Duodenal mucosa (tissue), 2 donors: ENCODE measurements at regions not wholly inside any gene's neighbourhood (a gene's known extent, or its start where the extent isn't known, plus 50 kb on each side); places are given as distances from the start of the nearest gene placed in this dataset.

Experiments
- H3K27ac ChIP-seq: one replicate; pipeline ENCODE4 v1.7.0; 2013; ENCODE audit warnings: low read depth, low read length
- H3K27me3 ChIP-seq, 2 donors: one replicate each; pipeline ENCODE4 v1.7.0; 2013; ENCODE audit warnings: low read length in 2 of 2, control low read depth in 1 of 2; ENCODE audit not compliant: insufficient read depth in 2 of 2, control insufficient read depth in 1 of 2
- H3K36me3 ChIP-seq, 2 donors: one replicate each; pipeline ENCODE4 v1.7.0; 2013; ENCODE audit warnings: low read length in 2 of 2, control low read depth in 1 of 2; ENCODE audit not compliant: insufficient read depth in 2 of 2, control insufficient read depth in 1 of 2
- H3K4me1 ChIP-seq, 2 donors: one replicate each; pipeline ENCODE4 v1.7.0; 2013; ENCODE audit warnings: low read length in 2 of 2, control low read depth in 1 of 2; ENCODE audit not compliant: insufficient read depth in 2 of 2, control insufficient read depth in 1 of 2
- H3K4me3 ChIP-seq, 2 donors: one replicate each; pipeline ENCODE4 v1.7.0; 2013; ENCODE audit warnings: low read length in 2 of 2, low read depth in 1 of 2
- H3K9ac ChIP-seq, 2 donors: one replicate each; pipeline ENCODE4 v1.7.0; 2013; ENCODE audit warnings: low read length in 2 of 2, low read depth in 1 of 2
- H3K9me3 ChIP-seq, 2 donors: one replicate each; pipeline ENCODE4 v1.7.0; 2013; ENCODE audit warnings: low read length in 2 of 2, control low read depth in 1 of 2; ENCODE audit not compliant: control insufficient read depth in 1 of 2

DNA sequence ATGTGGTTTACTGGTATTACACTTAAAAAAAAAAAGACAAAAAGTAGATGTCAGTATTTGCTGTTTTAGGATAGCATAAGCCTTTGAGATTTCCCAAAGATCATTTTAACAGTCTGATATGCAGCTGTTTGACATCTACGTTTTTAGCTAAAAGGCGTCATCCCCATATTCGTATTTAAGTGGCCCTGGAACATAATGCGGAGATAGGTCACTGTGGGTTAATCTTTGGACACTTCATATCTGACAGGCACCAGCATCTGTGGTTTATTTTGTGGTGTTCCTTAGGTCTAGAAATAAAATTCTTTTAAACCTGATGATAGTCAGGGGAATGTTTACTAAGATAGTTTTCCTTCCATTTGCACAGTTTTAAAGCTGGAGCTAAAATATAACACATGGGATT is 313.7 kb downstream of the SOX4 start:
- H3K9ac ChIP-seq = no peak overlapping the region
- no peak overlapping the region for H3K27ac ChIP-seq
- H3K27me3 ChIP-seq = no peaks in the 10 kb centered on the region
- H3K9me3 ChIP-seq = no peaks in the 10 kb centered on the region
- H3K36me3 ChIP-seq = no peaks in the 10 kb centered on the region
- H3K4me3 ChIP-seq = no peak overlapping the region
- H3K4me1 ChIP-seq = no peaks in the 10 kb centered on the region

DNA sequence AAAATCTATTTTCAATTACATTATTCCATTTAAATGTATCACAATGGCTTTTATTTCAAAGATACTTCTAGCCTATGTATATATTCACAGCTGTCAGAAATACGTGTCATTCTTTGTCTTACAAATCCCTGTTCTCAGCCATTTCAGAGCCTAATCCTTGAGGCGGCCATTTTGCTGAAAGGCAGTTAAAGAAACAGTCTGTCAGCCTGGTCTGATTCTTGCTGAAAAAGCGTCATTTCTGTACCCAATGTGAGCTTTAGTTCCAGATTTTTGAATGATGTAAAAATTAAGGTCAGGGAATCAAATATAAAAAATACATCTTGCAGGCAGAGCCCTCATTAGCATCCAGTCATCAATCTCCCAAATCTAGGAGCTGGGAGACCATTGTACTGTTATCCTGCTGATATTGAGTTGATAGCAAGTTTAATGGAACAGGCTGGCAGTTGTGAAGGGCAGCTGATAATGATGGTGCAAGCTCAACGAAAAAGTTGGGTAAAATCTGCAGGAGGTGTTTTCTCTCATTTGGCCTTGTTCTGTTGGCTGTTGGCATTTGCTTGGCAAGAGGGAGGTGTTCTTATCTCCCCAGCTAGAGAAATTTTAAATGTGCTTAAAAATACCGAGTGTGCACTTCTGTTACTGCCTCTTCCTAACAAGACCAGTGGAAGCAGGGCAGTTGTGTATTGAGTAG is 314.8 kb downstream of the SOX4 start:
- Histone ChIP-seq H3K9me3 (no peaks in the 10 kb centered on the region), H3K4me1 (no peaks in the 10 kb centered on the region), H3K4me3 (no peak overlapping the region), H3K36me3 (no peaks in the 10 kb centered on the region), H3K27me3 (no peaks in the 10 kb centered on the region), H3K27ac (no peak overlapping the region), H3K9ac (no peak overlapping the region)

DNA sequence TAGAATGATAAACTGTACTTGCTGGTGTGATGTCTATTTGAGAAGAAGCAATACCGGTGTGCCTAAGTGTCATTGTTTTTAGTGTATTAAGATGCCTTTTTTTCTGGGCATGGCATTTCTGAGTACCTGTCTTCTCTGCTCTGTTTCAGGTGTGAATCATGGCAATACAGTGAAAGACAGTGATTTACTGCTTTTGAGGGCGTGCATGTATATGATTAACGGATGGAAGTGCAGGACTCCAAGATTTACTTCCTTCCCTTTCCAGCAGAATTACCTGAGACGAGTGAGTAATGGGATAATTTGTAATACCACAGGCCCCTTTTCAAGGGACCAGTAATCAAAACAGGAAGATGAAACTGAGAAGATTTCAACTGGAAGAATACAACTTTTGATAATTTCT is 315.8 kb downstream of the SOX4 start:
- no peak overlapping the region for H3K27ac ChIP-seq
- no peaks in the 10 kb centered on the region for H3K9me3 ChIP-seq
- no peaks in the 10 kb centered on the region for H3K27me3 ChIP-seq

DNA sequence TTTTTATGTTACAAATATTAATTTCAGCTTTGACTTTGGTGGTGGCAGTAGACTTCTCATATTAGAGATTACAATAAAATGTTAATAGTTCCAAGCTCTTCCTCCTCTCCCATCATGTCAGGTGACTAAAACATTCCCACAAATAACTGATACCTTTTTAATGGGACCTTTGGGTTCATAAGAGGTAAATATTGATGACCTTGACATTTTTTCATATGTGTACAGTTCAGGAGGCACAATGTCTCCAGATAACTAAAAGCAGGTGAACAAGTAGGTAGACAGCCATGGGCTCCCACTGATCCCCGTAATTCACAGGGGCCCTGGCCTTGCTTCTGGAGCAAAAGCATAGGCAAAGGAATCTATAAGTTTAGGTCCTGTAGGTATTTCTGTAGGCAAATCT is 317.7 kb downstream of the SOX4 start:
- no peaks in the 10 kb centered on the region for H3K36me3 ChIP-seq

More for the DNA sequence above, 315.8 kb downstream of the SOX4 start:
- Histone ChIP-seq H3K36me3 (no peaks in the 10 kb centered on the region), H3K4me3 (no peak overlapping the region), H3K9ac (no peak overlapping the region), H3K4me1 (no peaks in the 10 kb centered on the region)

DNA sequence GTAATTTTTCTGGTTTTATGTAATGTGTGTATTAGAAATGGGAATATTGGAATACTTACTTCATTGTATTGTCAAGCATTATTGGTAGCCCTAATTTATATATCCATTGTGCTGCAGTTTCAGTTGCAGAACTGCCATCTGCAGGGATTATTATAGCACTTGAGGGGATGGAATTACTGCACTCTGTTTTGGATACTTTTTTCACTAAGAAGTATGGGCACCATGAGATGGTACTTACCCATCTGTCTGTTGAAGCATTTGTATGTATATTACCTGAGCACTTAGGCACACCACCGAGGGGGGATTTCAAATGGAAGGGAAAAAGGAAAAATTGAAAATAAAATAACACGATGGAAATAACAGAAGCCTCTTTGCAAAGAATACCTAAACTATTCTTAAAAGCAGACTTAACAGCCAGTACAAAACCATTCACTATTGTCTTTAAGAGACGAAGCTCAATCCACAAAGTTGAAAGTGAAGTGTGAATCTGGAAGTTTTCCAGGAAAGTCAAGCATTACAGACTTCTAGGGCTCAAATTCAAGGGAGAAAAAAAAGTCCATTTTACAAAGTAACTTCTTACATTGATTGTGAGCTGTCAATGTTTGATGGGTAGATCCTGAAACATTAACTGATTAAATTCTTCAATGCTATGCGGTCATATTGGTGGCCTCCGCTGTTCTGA is 318.7 kb downstream of the SOX4 start:
- Histone ChIP-seq H3K4me1 (no peaks in the 10 kb centered on the region), H3K27ac (no peak overlapping the region), H3K27me3 (no peaks in the 10 kb centered on the region), H3K9ac (no peak overlapping the region), H3K36me3 (no peaks in the 10 kb centered on the region), H3K9me3 (no peaks in the 10 kb centered on the region), H3K4me3 (no peak overlapping the region)

More for the DNA sequence above, 317.7 kb downstream of the SOX4 start:
- H3K27me3 ChIP-seq = no peaks in the 10 kb centered on the region
- no peak overlapping the region for H3K27ac ChIP-seq
- no peaks in the 10 kb centered on the region for H3K9me3 ChIP-seq
- no peaks in the 10 kb centered on the region for H3K4me1 ChIP-seq
- no peak overlapping the region for H3K9ac ChIP-seq
- no peak overlapping the region for H3K4me3 ChIP-seq

DNA sequence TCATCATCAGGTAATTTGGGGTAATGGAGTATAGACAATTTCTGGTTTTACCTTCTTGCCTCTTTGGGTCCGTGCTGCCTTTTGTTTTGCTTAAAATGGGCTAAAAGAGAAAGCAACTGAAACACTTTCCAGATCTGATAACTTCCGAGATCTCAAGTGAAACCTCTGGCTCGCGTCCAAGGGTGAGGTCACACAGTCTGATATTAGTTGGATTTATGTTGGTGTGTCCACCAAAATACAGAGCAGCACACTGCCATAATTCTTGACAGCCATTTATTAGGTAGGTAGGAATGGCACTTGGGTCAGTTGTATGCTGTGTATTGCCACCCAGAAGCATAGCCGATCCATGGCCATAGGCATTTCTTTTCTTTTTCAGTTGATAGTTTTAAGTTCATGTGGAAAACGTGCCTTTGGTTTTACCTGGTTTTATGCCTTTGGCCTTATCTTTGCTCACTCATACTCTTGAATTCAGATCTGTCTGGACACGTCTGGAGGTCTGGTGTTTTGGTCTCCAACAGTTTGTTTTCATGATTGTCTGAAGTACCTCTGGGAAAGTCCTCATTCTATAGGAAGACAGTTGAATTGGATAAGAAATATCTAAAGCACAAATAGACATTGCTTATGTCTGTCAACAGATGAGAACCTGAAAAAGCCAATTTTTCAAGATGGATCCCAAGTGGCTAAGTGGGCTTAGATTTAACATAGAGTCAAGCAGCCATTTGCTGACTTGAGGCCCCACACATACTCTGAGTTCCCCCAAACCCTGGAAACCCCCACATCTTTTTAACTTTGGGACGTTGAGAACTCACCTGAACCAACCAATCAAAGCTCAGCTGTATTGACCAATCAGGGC is 320.8 kb downstream of the SOX4 start:
- no peak overlapping the region for H3K27ac ChIP-seq
- H3K4me1 ChIP-seq = no peaks in the 10 kb centered on the region
- H3K36me3 ChIP-seq = no peaks in the 10 kb centered on the region
- H3K9ac ChIP-seq = no peak overlapping the region
- peak overlapping the region; percentile 52 to 55 for H3K4me3 ChIP-seq
- no peaks in the 10 kb centered on the region for H3K27me3 ChIP-seq
- H3K9me3 ChIP-seq = no peaks in the 10 kb centered on the region

DNA sequence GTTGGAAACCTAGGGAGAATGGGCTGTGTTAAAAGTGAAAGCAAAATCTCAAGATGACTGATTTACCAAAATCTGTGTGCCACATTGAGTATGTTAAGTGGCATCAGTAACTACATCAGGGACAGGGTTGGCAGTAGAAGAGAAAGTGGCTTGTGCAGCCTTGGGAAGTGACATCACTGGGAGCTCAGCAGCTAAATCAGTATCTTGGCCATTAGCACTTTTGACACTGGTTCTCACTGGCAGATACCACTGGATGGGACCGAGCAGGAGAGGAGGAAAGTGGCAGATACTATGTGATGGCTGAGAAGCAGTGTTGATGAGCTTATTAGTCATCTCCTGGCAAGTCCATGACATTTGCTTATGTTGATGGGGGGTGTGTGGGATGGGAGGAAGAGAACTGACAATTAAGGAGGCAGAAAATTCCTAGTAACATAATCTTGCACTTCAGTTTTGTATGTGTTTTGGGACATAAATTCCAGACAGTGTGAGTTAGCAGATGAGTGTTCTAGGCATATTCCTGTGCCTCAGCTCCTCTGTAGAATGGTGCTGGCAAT is 322.2 kb downstream of the SOX4 start:
- Histone ChIP-seq H3K4me3 (no peak overlapping the region), H3K9ac (no peak overlapping the region), H3K4me1 (no peaks in the 10 kb centered on the region), H3K27me3 (no peaks in the 10 kb centered on the region), H3K9me3 (no peaks in the 10 kb centered on the region), H3K36me3 (no peaks in the 10 kb centered on the region), H3K27ac (no peak overlapping the region)

DNA sequence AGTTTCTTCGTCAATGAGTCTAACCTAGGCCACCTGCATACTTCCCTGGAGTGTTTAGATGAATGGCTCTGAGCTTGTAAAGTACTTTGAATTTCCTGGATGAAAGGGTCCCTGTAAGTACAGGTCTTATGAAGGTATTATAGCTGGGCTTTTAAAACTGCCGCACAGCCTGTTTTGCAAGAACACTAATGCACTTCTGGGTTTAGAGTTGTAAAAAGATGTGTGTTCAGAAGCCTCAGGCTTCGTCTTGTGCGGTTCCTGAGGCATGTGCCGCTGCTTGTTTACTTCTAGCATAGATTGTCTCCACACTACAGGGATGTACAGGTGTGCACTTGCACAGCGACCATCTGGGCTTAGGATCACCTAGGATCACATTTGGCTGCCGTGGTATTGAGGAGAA is 324.5 kb downstream of the SOX4 start:
- no peak overlapping the region for H3K27ac ChIP-seq
- H3K4me1 ChIP-seq = no peaks in the 10 kb centered on the region
- no peaks in the 10 kb centered on the region for H3K9me3 ChIP-seq

DNA sequence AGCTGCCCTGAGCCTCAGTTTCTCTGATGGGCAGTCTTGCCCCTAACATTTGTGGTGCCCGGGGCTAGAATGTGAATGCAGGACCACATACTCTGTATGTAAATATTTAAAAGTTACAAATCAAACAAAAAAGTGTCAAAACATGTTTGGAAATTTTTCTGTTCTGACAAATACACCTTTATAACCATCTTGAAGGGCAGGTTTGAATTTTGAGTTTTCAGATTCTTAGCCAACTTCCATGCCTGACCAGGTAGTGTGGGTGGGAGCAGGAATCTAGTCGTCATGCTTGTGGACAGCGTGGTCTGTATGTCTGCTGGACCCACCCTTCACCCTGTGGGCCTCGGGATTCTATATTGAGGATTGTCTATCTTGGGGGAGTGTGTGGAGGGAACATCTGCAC is 325.1 kb downstream of the SOX4 start:
- Histone ChIP-seq H3K9me3 (no peaks in the 10 kb centered on the region), H3K4me1 (no peaks in the 10 kb centered on the region), H3K36me3 (no peaks in the 10 kb centered on the region), H3K9ac (no peak overlapping the region), H3K27ac (no peak overlapping the region), H3K27me3 (no peaks in the 10 kb centered on the region), H3K4me3 (no peak overlapping the region)

More for the DNA sequence above, 324.5 kb downstream of the SOX4 start:
- no peaks in the 10 kb centered on the region for H3K27me3 ChIP-seq
- H3K36me3 ChIP-seq = no peaks in the 10 kb centered on the region
- no peak overlapping the region for H3K9ac ChIP-seq
- no peak overlapping the region for H3K4me3 ChIP-seq

DNA sequence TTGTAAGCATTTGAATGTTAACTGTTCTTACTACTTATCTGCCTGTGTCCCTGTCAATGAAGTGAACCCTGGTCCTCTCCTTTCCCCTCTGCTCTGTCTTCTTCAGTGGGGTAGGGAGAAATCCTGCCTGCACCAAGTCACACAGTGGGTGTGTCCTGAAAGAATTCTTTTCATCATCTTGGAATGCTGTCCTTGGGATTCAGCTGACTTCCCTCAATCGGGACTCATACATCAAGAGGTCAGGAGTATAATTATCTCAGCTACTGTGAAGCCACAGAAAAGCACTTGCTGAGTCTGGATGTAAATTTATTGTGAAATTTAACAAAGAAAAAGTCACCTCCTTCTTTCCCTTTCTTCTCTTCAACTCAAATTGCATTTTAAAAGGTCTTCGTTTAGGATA is 328.5 kb downstream of the SOX4 start:
- H3K9ac ChIP-seq = no peak overlapping the region

More for the DNA sequence above, 328.5 kb downstream of the SOX4 start:
- H3K4me3 ChIP-seq = no peak overlapping the region
- no peaks in the 10 kb centered on the region for H3K36me3 ChIP-seq
- H3K27ac ChIP-seq = no peak overlapping the region
- H3K4me1 ChIP-seq = no peaks in the 10 kb centered on the region
- H3K27me3 ChIP-seq = no peaks in the 10 kb centered on the region
- no peaks in the 10 kb centered on the region for H3K9me3 ChIP-seq
